HCT116 (cell line): ENCODE measurements at regions not wholly inside any gene's neighbourhood (a gene's known extent, or its start where the extent isn't known, plus 50 kb on each side); places are given as distances from the start of the nearest gene placed in this dataset.

Source experiments
- ATAC-seq: fragments of 200-7000 bp; cut with Tn5 transposase; 2 replicates; pipeline ENCODE4 v1.9.1; 2020; ENCODE audit warnings: mild to moderate bottlenecking, moderate library complexity
- BruUV-seq: library from RNA; stranded (reverse); fragments of 400-500 nt; replicated peaks from 2 replicates; lab custom pipeline; 2021; lab: Mats Ljungman, UMichigan
- CTCF ChIA-PET: fragments of 300-600 bp; sonication (Branson Sonifier 250); formaldehyde crosslinking; loops from one replicate; lab custom pipeline; 2021; ENCODE audit warnings: antibody characterized with exemption; lab: Charles Lee
- POLR2A ChIA-PET: fragments of 300-600, 350-600 bp; sonication (Branson Sonifier 250); formaldehyde crosslinking; loops from one replicate; lab custom pipeline; 2021; ENCODE audit warnings: antibody characterized with exemption; lab: Charles Lee
- RAD21 ChIA-PET, 2 experiments: fragments of 300-600 bp; sonication (Branson Sonifier 250); formaldehyde crosslinking; loops; one replicate each; lab custom pipeline; 2023; ENCODE audit warnings: low total read pairs in 2 of 2; ENCODE audit not compliant: uncharacterized antibody in 2 of 2, unreplicated experiment in 2 of 2, low non-redundant PET in 1 of 2; lab: Charles Lee
- DNase-seq: peaks from one replicate; pipeline ENCODE4 v3.0.0-alpha.2; 2010; ENCODE audit warnings: low read depth, low spot score
- H2AFZ ChIP-seq: fragments of 200-600 bp; shearing (Covaris generic), sonication (generic); 2 replicates; pipeline ENCODE4 v1.6.1; 2017; ENCODE audit warnings: low read depth, mixed run types, mixed read lengths, antibody characterized with exemption, low read length; ENCODE audit not compliant: poor library complexity, severe bottlenecking
- H3K27ac ChIP-seq: 2 replicates; pipeline ENCODE4 v1.5.1; 2012; ENCODE audit warnings: low read depth, low read length
- H3K27me3 ChIP-seq: fragments of 200-600 bp; sonication (generic); 2 replicates; pipeline ENCODE4 v1.6.1; 2016; ENCODE audit warnings: mixed run types, low read length, mixed read lengths; ENCODE audit not compliant: insufficient read depth
- H3K36me3 ChIP-seq, 2 experiments: fragments of 200-500 bp in 1 of 2; fragments of 200-600 bp in 1 of 2; sonication (Bioruptor generic) in 1 of 2; sonication (generic) in 1 of 2; 2 replicates each; pipeline versions ENCODE4 v1.5.1 to v1.6.1; 2014 to 2016; ENCODE audit warnings: low read length in 2 of 2, inconsistent platforms in 1 of 2, mixed read lengths in 1 of 2, mixed run types in 1 of 2; ENCODE audit not compliant: insufficient read depth in 2 of 2, control insufficient read depth in 1 of 2
- H3K4me1 ChIP-seq, 2 experiments: fragments of 200-600 bp in 1 of 2; sonication (generic) in 1 of 2; 2 replicates each; pipeline versions ENCODE4 v1.5.1 to v1.6.1; 2012 to 2017; ENCODE audit warnings: low read length in 2 of 2, inconsistent platforms in 1 of 2, mild to moderate bottlenecking in 1 of 2, mixed read lengths in 1 of 2, mixed run types in 1 of 2, moderate library complexity in 1 of 2; ENCODE audit not compliant: insufficient read depth in 2 of 2, control insufficient read depth in 1 of 2
- H3K4me2 ChIP-seq: fragments of 200-600 bp; sonication (generic); 2 replicates; pipeline ENCODE4 v1.6.1; 2017; ENCODE audit warnings: mixed run types, low read length, mixed read lengths
- H3K4me3 ChIP-seq, 2 experiments: fragments of 200-600 bp in 1 of 2; sonication (generic) in 1 of 2; replicated peaks in 1 of 2; 2 replicates each; pipeline ENCODE4 v1.5.1; 2011 to 2016; ENCODE audit warnings: low read length in 2 of 2, control low read depth in 1 of 2, low read depth in 1 of 2, mild to moderate bottlenecking in 1 of 2, mixed read lengths in 1 of 2, mixed run types in 1 of 2
- H3K79me2 ChIP-seq: fragments of 200-600 bp; sonication (generic); 2 replicates; pipeline ENCODE4 v1.6.1; 2017; ENCODE audit warnings: mild to moderate bottlenecking, mixed run types, low read length, moderate library complexity, mixed read lengths; ENCODE audit not compliant: insufficient read depth
- H3K9ac ChIP-seq: fragments of 200-600 bp; sonication (generic); 2 replicates; pipeline ENCODE4 v1.6.1; 2016; ENCODE audit warnings: low read length, mixed read lengths
- H3K9me2 ChIP-seq: fragments of 200-600 bp; sonication (generic), shearing (Covaris generic); 2 replicates; pipeline ENCODE4 v1.6.1; 2017; ENCODE audit warnings: mixed run types, mild to moderate bottlenecking, moderate library complexity; ENCODE audit not compliant: insufficient read depth
- H3K9me3 ChIP-seq, 2 experiments: fragments of 200-500 bp in 1 of 2; fragments of 200-600 bp in 1 of 2; sonication (Bioruptor generic) in 1 of 2; sonication (generic) in 1 of 2; 2 replicates each; pipeline ENCODE4 v1.6.1; 2014 to 2017; ENCODE audit warnings: low read length in 2 of 2, mixed read lengths in 2 of 2, inconsistent platforms in 1 of 2, low read depth in 1 of 2, mild to moderate bottlenecking in 1 of 2, mixed run types in 1 of 2, moderate library complexity in 1 of 2; ENCODE audit not compliant: control insufficient read depth in 1 of 2, insufficient read depth in 1 of 2
- H4K20me1 ChIP-seq: fragments of 200-600 bp; sonication (generic), shearing (Covaris generic); 2 replicates; pipeline ENCODE4 v1.6.1; 2017; ENCODE audit warnings: mixed run types, mild to moderate bottlenecking, moderate library complexity; ENCODE audit not compliant: insufficient read depth
- CBX3 ChIP-seq: IDR thresholded peaks from 2 replicates; pipeline ENCODE4 v1.6.1; 2012; ENCODE audit warnings: low read depth
- CEBPB ChIP-seq: IDR thresholded peaks from 2 replicates; pipeline ENCODE4 v1.6.1; 2012; ENCODE audit warnings: low read depth
- EZH2phosphoT487 ChIP-seq: fragments of 200-600 bp; IDR thresholded peaks from 2 replicates; pipeline ENCODE4 v1.6.1; 2018; ENCODE audit warnings: antibody characterized with exemption, borderline replicate concordance
- FOSL1 ChIP-seq: IDR thresholded peaks from 2 replicates; pipeline ENCODE4 v1.6.1; 2012; ENCODE audit warnings: low read depth
- JUND ChIP-seq: IDR thresholded peaks from 2 replicates; pipeline ENCODE4 v1.6.1; 2012
- POLR2A ChIP-seq: IDR thresholded peaks from 2 replicates; pipeline ENCODE4 v1.7.0; 2011; ENCODE audit warnings: borderline replicate concordance; ENCODE audit not compliant: insufficient read depth, insufficient read length; ENCODE audit errors: extremely low read depth
- POLR2AphosphoS5 ChIP-seq: IDR thresholded peaks from 2 replicates; pipeline ENCODE4 v1.6.1; 2011; ENCODE audit warnings: mild to moderate bottlenecking, low read depth, low read length, moderate library complexity
- RAD21 ChIP-seq: IDR thresholded peaks from 2 replicates; pipeline ENCODE4 v1.6.1; 2012; ENCODE audit warnings: low read depth, mild to moderate bottlenecking
- SIN3A ChIP-seq: IDR thresholded peaks from 2 replicates; pipeline ENCODE4 v1.6.1; 2012; ENCODE audit warnings: low read depth
- SP1 ChIP-seq: IDR thresholded peaks from 2 replicates; pipeline ENCODE4 v1.6.1; 2012; ENCODE audit warnings: low read depth
- SRF ChIP-seq: IDR thresholded peaks from 2 replicates; pipeline ENCODE4 v1.6.1; 2012; ENCODE audit warnings: low read depth
- TCF7L2 ChIP-seq: IDR thresholded peaks from 2 replicates; pipeline ENCODE4 v1.7.0; 2011; ENCODE audit warnings: borderline replicate concordance, inconsistent platforms; ENCODE audit not compliant: insufficient read depth, insufficient read length; ENCODE audit errors: extremely low read depth
- YY1 ChIP-seq: IDR thresholded peaks from 2 replicates; pipeline ENCODE4 v1.6.1; 2011; ENCODE audit warnings: low read length, low read depth, moderate library complexity, mild to moderate bottlenecking; ENCODE audit not compliant: insufficient replicate concordance; ENCODE audit errors: extremely low read depth
- ZFX ChIP-seq: fragments of 450-650 bp; IDR thresholded peaks from 2 replicates; pipeline ENCODE4 v1.6.1; 2017
- ZNF274 ChIP-seq: fragments of 200-500 bp; sonication (Bioruptor generic); IDR thresholded peaks from 2 replicates; pipeline ENCODE4 v1.6.1; 2014; ENCODE audit warnings: mild to moderate bottlenecking, low read depth, low read length, inconsistent platforms
- intact Hi-C: fragments of 100-400 bp; cut with micrococcal nuclease; formaldehyde crosslinking; loops from 2 replicates; pipeline ENCODE4 v1.10.0; 2022
- TF ChIP-seq, protein P1 (sequence below): IDR thresholded peaks from 2 replicates; pipeline ENCODE4 v1.6.1; 2012
- TF ChIP-seq, protein P2 (sequence below): IDR thresholded peaks from 2 replicates; pipeline ENCODE4 v1.6.1; 2012; ENCODE audit warnings: low read depth
- TF ChIP-seq, protein P3 (sequence below): IDR thresholded peaks from 2 replicates; pipeline ENCODE4 v1.6.1; 2012
- TF ChIP-seq, protein P4 (sequence below), 3 experiments: fragments of 200-600 bp in 1 of 3; sonication (generic) in 1 of 3; IDR thresholded peaks in 2 of 3; conservative IDR thresholded peaks in 1 of 3; 2 replicates each; pipeline ENCODE4 v1.5.1; 2012 to 2017; ENCODE audit warnings: low read depth in 2 of 3, low read length in 2 of 3, antibody characterized with exemption in 1 of 3, borderline replicate concordance in 1 of 3, control low read depth in 1 of 3, mild to moderate bottlenecking in 1 of 3, mixed read lengths in 1 of 3, mixed run types in 1 of 3, moderate library complexity in 1 of 3; ENCODE audit not compliant: insufficient read depth in 1 of 3

DNA sequence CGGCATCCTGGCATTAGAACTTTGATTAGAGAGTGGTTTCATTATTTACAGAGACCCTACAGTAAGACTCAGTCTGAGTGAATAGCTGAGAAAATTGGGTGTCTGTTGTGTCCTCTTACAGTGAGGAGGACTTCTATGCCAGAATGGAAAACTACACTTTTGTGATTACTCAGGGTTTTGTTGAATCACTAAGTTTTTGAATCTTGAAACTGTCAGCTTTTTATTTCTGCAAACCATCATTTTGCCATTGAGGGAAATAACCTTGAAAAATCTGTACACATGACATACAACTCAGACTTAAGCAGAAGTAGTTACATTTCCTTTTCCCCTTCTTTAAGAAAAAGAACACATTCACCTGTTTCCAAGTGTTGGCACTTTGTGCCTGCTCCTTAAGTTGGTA lies 117.6 kb upstream of the RASGEF1B start (continued):
- no peak for TF ChIP-seq CBX3

DNA sequence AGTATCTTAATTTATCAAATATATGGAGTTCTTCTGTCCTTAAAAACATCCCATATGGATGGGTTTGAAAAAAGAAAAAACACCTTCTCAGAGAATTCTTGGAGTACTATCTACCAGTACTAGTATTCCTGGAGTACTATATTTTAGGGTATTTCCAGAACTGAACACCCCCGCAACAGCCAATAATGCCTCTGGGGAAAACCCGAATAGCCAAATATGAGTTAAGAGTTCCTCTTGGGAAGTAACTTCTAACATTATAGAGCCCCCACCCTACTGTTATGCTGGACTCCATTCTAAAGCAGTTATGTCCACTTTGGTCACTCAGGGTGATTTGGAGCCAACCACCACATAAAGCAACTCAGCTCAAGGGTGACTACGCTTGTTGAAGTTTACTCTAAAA lies 115.0 kb upstream of the RASGEF1B start:
- Histone ChIP-seq H3K36me3 (no peaks in the 10 kb centered on the region), H3K4me3 (no peak overlapping the region), H2AFZ (no peak overlapping the region), H3K4me2 (no peak overlapping the region), H3K79me2 (no peaks in the 10 kb centered on the region), H4K20me1 (no peaks in the 10 kb centered on the region), H3K27me3 (peaks cover 14% of the 10 kb centered on the region; the same call in 1 of the 2 replicates), H3K9ac (no peak overlapping the region), H3K27ac (no peak overlapping the region), H3K4me1 (no peaks in the 10 kb centered on the region), H3K9me2 (no peaks in the 10 kb centered on the region), H3K9me3 (no peaks in the 10 kb centered on the region)
- TF ChIP-seq CBX3 = no peak
- TF ChIP-seq EZH2phosphoT487 = no peak
- TF ChIP-seq SRF = no peak
- TF ChIP-seq POLR2AphosphoS5 = no peak
- TF ChIP-seq, protein P1, sequence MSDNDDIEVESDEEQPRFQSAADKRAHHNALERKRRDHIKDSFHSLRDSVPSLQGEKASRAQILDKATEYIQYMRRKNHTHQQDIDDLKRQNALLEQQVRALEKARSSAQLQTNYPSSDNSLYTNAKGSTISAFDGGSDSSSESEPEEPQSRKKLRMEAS = no peak
- TF ChIP-seq, protein P2, sequence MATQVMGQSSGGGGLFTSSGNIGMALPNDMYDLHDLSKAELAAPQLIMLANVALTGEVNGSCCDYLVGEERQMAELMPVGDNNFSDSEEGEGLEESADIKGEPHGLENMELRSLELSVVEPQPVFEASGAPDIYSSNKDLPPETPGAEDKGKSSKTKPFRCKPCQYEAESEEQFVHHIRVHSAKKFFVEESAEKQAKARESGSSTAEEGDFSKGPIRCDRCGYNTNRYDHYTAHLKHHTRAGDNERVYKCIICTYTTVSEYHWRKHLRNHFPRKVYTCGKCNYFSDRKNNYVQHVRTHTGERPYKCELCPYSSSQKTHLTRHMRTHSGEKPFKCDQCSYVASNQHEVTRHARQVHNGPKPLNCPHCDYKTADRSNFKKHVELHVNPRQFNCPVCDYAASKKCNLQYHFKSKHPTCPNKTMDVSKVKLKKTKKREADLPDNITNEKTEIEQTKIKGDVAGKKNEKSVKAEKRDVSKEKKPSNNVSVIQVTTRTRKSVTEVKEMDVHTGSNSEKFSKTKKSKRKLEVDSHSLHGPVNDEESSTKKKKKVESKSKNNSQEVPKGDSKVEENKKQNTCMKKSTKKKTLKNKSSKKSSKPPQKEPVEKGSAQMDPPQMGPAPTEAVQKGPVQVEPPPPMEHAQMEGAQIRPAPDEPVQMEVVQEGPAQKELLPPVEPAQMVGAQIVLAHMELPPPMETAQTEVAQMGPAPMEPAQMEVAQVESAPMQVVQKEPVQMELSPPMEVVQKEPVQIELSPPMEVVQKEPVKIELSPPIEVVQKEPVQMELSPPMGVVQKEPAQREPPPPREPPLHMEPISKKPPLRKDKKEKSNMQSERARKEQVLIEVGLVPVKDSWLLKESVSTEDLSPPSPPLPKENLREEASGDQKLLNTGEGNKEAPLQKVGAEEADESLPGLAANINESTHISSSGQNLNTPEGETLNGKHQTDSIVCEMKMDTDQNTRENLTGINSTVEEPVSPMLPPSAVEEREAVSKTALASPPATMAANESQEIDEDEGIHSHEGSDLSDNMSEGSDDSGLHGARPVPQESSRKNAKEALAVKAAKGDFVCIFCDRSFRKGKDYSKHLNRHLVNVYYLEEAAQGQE = no peak
- no peak for TF ChIP-seq SIN3A
- no peak for TF ChIP-seq ZFX
- no peak for TF ChIP-seq SP1
- no peak for TF ChIP-seq FOSL1
- no peak for TF ChIP-seq CEBPB
- TF ChIP-seq, protein P3, sequence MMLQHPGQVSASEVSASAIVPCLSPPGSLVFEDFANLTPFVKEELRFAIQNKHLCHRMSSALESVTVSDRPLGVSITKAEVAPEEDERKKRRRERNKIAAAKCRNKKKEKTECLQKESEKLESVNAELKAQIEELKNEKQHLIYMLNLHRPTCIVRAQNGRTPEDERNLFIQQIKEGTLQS = no peak
- no peak for TF ChIP-seq TCF7L2
- TF ChIP-seq, protein P4, sequence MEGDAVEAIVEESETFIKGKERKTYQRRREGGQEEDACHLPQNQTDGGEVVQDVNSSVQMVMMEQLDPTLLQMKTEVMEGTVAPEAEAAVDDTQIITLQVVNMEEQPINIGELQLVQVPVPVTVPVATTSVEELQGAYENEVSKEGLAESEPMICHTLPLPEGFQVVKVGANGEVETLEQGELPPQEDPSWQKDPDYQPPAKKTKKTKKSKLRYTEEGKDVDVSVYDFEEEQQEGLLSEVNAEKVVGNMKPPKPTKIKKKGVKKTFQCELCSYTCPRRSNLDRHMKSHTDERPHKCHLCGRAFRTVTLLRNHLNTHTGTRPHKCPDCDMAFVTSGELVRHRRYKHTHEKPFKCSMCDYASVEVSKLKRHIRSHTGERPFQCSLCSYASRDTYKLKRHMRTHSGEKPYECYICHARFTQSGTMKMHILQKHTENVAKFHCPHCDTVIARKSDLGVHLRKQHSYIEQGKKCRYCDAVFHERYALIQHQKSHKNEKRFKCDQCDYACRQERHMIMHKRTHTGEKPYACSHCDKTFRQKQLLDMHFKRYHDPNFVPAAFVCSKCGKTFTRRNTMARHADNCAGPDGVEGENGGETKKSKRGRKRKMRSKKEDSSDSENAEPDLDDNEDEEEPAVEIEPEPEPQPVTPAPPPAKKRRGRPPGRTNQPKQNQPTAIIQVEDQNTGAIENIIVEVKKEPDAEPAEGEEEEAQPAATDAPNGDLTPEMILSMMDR (IDR thresholded peaks at IDR 0.05 in 2 of 3, conservative IDR thresholded peaks at IDR 0.05 in 1 of 3; ENCODE audit: borderline replicate concordance in 1 of 3, insufficient read depth in 1 of 3, low read depth in 2 of 3, low read length in 2 of 3) = no peak
- TF ChIP-seq ZNF274 = no peak
- TF ChIP-seq YY1 = no peak
- TF ChIP-seq POLR2A = no peak
- TF ChIP-seq RAD21 = no peak
- no peak for TF ChIP-seq JUND
- intact Hi-C loops = no loop called here
- ATAC-seq = no peak
- ChIA-PET POLR2A (no interaction called here), RAD21 (no interaction called here), CTCF (no interaction called here)
- no TSS peak for BruUV-seq
- DNase-seq = no peak
